Natural killer cell (primary cell): ENCODE measurements at regions not wholly inside any gene's neighbourhood (a gene's known extent, or its start where the extent isn't known, plus 50 kb on each side); places are given as distances from the start of the nearest gene placed in this dataset.

Experiments used
- ATAC-seq, 3 donors: fragments of 150-1000 bp in 2 of 3; fragments of 200-7000 bp in 1 of 3; cut with Tn5 transposase; 1 replicate in 1 of 3; 2 replicates in 2 of 3; pipeline ENCODE4 v1.10.0; 2021; ENCODE audit warnings: mild to moderate bottlenecking in 2 of 3, moderate library complexity in 2 of 3
- DNase-seq, 2 donors: peaks; one replicate each; pipeline versions ENCODE4 v3.0.0 to v3.0.0-alpha.2; 2013 to 2021; ENCODE audit warnings: mixed read lengths in 1 of 2
- H3K27ac ChIP-seq: one replicate; pipeline ENCODE4 v1.5.1; 2013; ENCODE audit warnings: mild to moderate bottlenecking, low read length
- H3K27me3 ChIP-seq: one replicate; pipeline ENCODE4 v1.6.1; 2013; ENCODE audit warnings: low read length; ENCODE audit not compliant: control insufficient read depth, insufficient read depth
- H3K36me3 ChIP-seq: one replicate; pipeline ENCODE4 v1.6.1; 2013; ENCODE audit warnings: low read length; ENCODE audit not compliant: control insufficient read depth, insufficient read depth
- H3K4me1 ChIP-seq: one replicate; pipeline ENCODE4 v1.6.1; 2013; ENCODE audit warnings: low read length; ENCODE audit not compliant: control insufficient read depth, insufficient read depth
- H3K4me3 ChIP-seq: one replicate; pipeline ENCODE4 v1.5.1; 2013; ENCODE audit warnings: low read length
- H3K9me3 ChIP-seq: one replicate; pipeline ENCODE4 v1.6.1; 2013; ENCODE audit warnings: low read length; ENCODE audit not compliant: control insufficient read depth, insufficient read depth
- H3K27ac Mint-ChIP-seq, 2 donors: one replicate each; pipeline ENCODE4 v1.8.0; 2022; ENCODE audit warnings: mild to moderate bottlenecking in 2 of 2, mixed read lengths in 2 of 2, moderate library complexity in 1 of 2
- H3K27me3 Mint-ChIP-seq, 2 donors: one replicate each; pipeline ENCODE4 v1.8.0; 2022; ENCODE audit warnings: low read depth in 2 of 2, mixed read lengths in 2 of 2
- H3K36me3 Mint-ChIP-seq: one replicate; pipeline ENCODE4 v1.8.0; 2022; ENCODE audit warnings: mixed read lengths
- H3K4me1 Mint-ChIP-seq, 2 donors: one replicate each; pipeline ENCODE4 v1.8.0; 2022; ENCODE audit warnings: mixed read lengths in 2 of 2
- H3K4me3 Mint-ChIP-seq: one replicate; pipeline ENCODE4 v1.8.0; 2022; ENCODE audit warnings: mild to moderate bottlenecking, moderate library complexity, mixed read lengths
- H3K9me3 Mint-ChIP-seq, 2 donors: one replicate each; pipeline ENCODE4 v1.8.0; 2022; ENCODE audit warnings: mixed read lengths in 2 of 2
- CTCF ChIP-seq: fragments of 200-600 bp; IDR thresholded peaks from one replicate; pipeline ENCODE4 v1.8.0; 2022; ENCODE audit warnings: antibody characterized with exemption
- WGBS: methylation state at CpG from one replicate; pipeline ENCODE4 v1.1.7; 2013; ENCODE audit warnings: missing lambda C conversion rate; ENCODE audit not compliant: insufficient coverage; 5-methylcytosine and 5-hydroxymethylcytosine counted together
- intact Hi-C: fragments of 100-400 bp; cut with micrococcal nuclease; formaldehyde crosslinking; loops from one replicate; pipeline ENCODE4 v1.14.2; 2022

GRCh38 chr13:106108346-106108745 is 427.1 kb downstream of the EFNB2 start:
- H3K9me3 Mint-ChIP-seq, result peaks cover 0 to 2% of the 10 kb centered on the region in 2 donors
- H3K4me1 Mint-ChIP-seq, result no peaks in the 10 kb centered on the region
- H3K4me3 ChIP-seq, result no peak overlapping the region
- no peaks in the 10 kb centered on the region for H3K27me3 ChIP-seq
- no peaks in the 10 kb centered on the region for H3K36me3 ChIP-seq
- H3K4me3 Mint-ChIP-seq, result no peak overlapping the region
- ATAC-seq (no peak), DNase-seq (no peak)
- H3K9me3 ChIP-seq, result no peaks in the 10 kb centered on the region
- no peak overlapping the region for H3K27ac ChIP-seq
- H3K4me1 ChIP-seq, result no peaks in the 10 kb centered on the region
- TF ChIP-seq CTCF, result no peak
- H3K27me3 Mint-ChIP-seq, result no peaks in the 10 kb centered on the region
- no peak overlapping the region for H3K27ac Mint-ChIP-seq
- 81% methylated on average over 9 of the region's 9 CpGs for WGBS
- intact Hi-C loops, result no loop called here
- H3K36me3 Mint-ChIP-seq, result no peaks in the 10 kb centered on the region

GRCh38 chr13:106107061-106107460 is 428.4 kb downstream of the EFNB2 start:
- Mint-ChIP-seq H3K27me3 (no peaks in the 10 kb centered on the region), H3K36me3 (no peaks in the 10 kb centered on the region), H3K4me3 (no peak overlapping the region), H3K27ac (no peak overlapping the region), H3K9me3 (peaks cover 0 to 2% of the 10 kb centered on the region in 2 donors), H3K4me1 (no peaks in the 10 kb centered on the region)
- intact Hi-C loops, result no loop called here
- Histone ChIP-seq H3K4me3 (no peak overlapping the region), H3K27me3 (no peaks in the 10 kb centered on the region), H3K9me3 (no peaks in the 10 kb centered on the region), H3K4me1 (no peaks in the 10 kb centered on the region), H3K36me3 (no peaks in the 10 kb centered on the region), H3K27ac (no peak overlapping the region)
- no peak for TF ChIP-seq CTCF
- no peak for DNase-seq
- ATAC-seq, result no peak
- WGBS, result 88% methylated on average over 7 of the region's 7 CpGs

- Histone ChIP-seq H3K27me3 (no peaks in the 10 kb centered on the region), H3K9me3 (no peaks in the 10 kb centered on the region), H3K4me1 (no peaks in the 10 kb centered on the region), H3K36me3 (no peaks in the 10 kb centered on the region), H3K4me3 (no peak overlapping the region), H3K27ac (no peak overlapping the region)
- no peak for DNase-seq
- WGBS, result no CpG with 5 or more reads among the region's 1 CpG
- Mint-ChIP-seq H3K36me3 (no peaks in the 10 kb centered on the region), H3K9me3 (peaks cover 0 to 2% of the 10 kb centered on the region in 2 donors), H3K4me3 (no peak overlapping the region), H3K4me1 (no peaks in the 10 kb centered on the region), H3K27ac (no peak overlapping the region), H3K27me3 (no peaks in the 10 kb centered on the region)
- ATAC-seq, result no peak
- intact Hi-C loops, result no loop called here
- TF ChIP-seq CTCF, result no peak
Measured at GRCh38 chr13:106105153-106105552, 430.3 kb downstream of the EFNB2 start.

- Histone ChIP-seq H3K4me3 (no peak overlapping the region), H3K9me3 (no peaks in the 10 kb centered on the region), H3K4me1 (no peaks in the 10 kb centered on the region), H3K27me3 (no peaks in the 10 kb centered on the region), H3K27ac (no peak overlapping the region), H3K36me3 (no peaks in the 10 kb centered on the region)
- H3K27ac Mint-ChIP-seq, result no peak overlapping the region
- ATAC-seq, result no peak
- no peaks in the 10 kb centered on the region for H3K27me3 Mint-ChIP-seq
- no peaks in the 10 kb centered on the region for H3K4me1 Mint-ChIP-seq
- DNase-seq, result no peak
- intact Hi-C loops, result no loop called here
- H3K4me3 Mint-ChIP-seq, result no peak overlapping the region
- 89% methylated on average over 3 of the region's 3 CpGs for WGBS
- no peaks in the 10 kb centered on the region for H3K36me3 Mint-ChIP-seq
- TF ChIP-seq CTCF, result no peak
- H3K9me3 Mint-ChIP-seq, result peaks cover 0 to 2% of the 10 kb centered on the region in 2 donors
Measured at GRCh38 chr13:106104281-106104901, 431.1 kb downstream of the EFNB2 start.
